ENCODE measurements at regions not wholly inside any gene's neighbourhood (a gene's known extent, or its start where the extent isn't known, plus 50 kb on each side); places are given as distances from the start of the nearest gene placed in this dataset.
"Not testable (repeated sequence)": the region's sequence is repeated elsewhere in the genome, so short reads cannot be mapped to it uniquely, and the experiment has no call there.

- Histone ChIP-seq H3K79me2 (replicated peaks; ENCODE audit: insufficient read depth, low read length) (no peaks in the 10 kb centered on the region), H3K36me3 (ENCODE audit: insufficient read depth, low read length) (no peaks in the 10 kb centered on the region), H3K9me3 (ENCODE audit: low read length) (peaks cover 4% of the 10 kb centered on the region), H3K4me2 (ENCODE audit: low read length) (no peak overlapping the region), H3K4me3 (ENCODE audit: low read length) (no peak overlapping the region), H3K27ac (ENCODE audit: low read length) (no peak overlapping the region), H4K20me1 (ENCODE audit: insufficient read depth) (no peaks in the 10 kb centered on the region), H2AFZ (ENCODE audit: low read depth, low read length) (no peak overlapping the region), H3K9me2 (ENCODE audit: insufficient read depth, low read length) (no peaks in the 10 kb centered on the region), H3K27me3 (ENCODE audit: insufficient read depth, low read depth, low read length) (no peaks in the 10 kb centered on the region), H3F3A (ENCODE audit: insufficient read depth, low read length, poor library complexity, severe bottlenecking) (no peaks in the 10 kb centered on the region), H3K9ac (ENCODE audit: low read length) (no peak overlapping the region)
- TF ChIP-seq POLR2AphosphoS5 (IDR thresholded peaks at IDR 0.05) (no peak), TAF1 (IDR thresholded peaks at IDR 0.05; ENCODE audit: low read depth) (no peak), REST (IDR thresholded peaks at IDR 0.05; ENCODE audit: borderline replicate concordance) (no peak), SMC3 (conservative IDR thresholded peaks at IDR 0.05; ENCODE audit: poor library complexity) (no peak), EP300 (conservative IDR thresholded peaks at IDR 0.05; ENCODE audit: poor library complexity, severe bottlenecking) (no peak), RAD21 (conservative IDR thresholded peaks at IDR 0.05) (no peak)
- TF ChIP-seq, protein P1, sequence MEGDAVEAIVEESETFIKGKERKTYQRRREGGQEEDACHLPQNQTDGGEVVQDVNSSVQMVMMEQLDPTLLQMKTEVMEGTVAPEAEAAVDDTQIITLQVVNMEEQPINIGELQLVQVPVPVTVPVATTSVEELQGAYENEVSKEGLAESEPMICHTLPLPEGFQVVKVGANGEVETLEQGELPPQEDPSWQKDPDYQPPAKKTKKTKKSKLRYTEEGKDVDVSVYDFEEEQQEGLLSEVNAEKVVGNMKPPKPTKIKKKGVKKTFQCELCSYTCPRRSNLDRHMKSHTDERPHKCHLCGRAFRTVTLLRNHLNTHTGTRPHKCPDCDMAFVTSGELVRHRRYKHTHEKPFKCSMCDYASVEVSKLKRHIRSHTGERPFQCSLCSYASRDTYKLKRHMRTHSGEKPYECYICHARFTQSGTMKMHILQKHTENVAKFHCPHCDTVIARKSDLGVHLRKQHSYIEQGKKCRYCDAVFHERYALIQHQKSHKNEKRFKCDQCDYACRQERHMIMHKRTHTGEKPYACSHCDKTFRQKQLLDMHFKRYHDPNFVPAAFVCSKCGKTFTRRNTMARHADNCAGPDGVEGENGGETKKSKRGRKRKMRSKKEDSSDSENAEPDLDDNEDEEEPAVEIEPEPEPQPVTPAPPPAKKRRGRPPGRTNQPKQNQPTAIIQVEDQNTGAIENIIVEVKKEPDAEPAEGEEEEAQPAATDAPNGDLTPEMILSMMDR (IDR thresholded peaks at IDR 0.05; ENCODE audit: poor library complexity, severe bottlenecking): no peak
These were observed 440.4 kb upstream of the GRIN3A start for GRCh38 chr9:102178811-102179210.

GRCh38 chr9:102174202-102174601 lies 435.8 kb upstream of the GRIN3A start:
- not testable (repeated sequence) for H2AFZ ChIP-seq (ENCODE audit: low read depth, low read length); H3F3A ChIP-seq (ENCODE audit: insufficient read depth, low read length, poor library complexity, severe bottlenecking); H3K27me3 ChIP-seq (ENCODE audit: insufficient read depth, low read depth, low read length); H3K79me2 ChIP-seq (replicated peaks; ENCODE audit: insufficient read depth, low read length); H3K4me2 ChIP-seq (ENCODE audit: low read length); H3K9me2 ChIP-seq (ENCODE audit: insufficient read depth, low read length); H3K9ac ChIP-seq (ENCODE audit: low read length); H3K27ac ChIP-seq (ENCODE audit: low read length); H3K4me3 ChIP-seq (ENCODE audit: low read length); H3K9me3 ChIP-seq (ENCODE audit: low read length); H4K20me1 ChIP-seq (ENCODE audit: insufficient read depth); H3K36me3 ChIP-seq (ENCODE audit: insufficient read depth, low read length)

- Histone ChIP-seq H3K36me3 (ENCODE audit: insufficient read depth, low read length) (no peaks in the 10 kb centered on the region), H3K27ac (ENCODE audit: low read length) (no peak overlapping the region), H2AFZ (ENCODE audit: low read depth, low read length) (no peak overlapping the region), H3K9me3 (ENCODE audit: low read length) (no peaks in the 10 kb centered on the region), H3K4me3 (ENCODE audit: low read length) (no peak overlapping the region), H3K27me3 (ENCODE audit: insufficient read depth, low read depth, low read length) (no peaks in the 10 kb centered on the region), H4K20me1 (ENCODE audit: insufficient read depth) (no peaks in the 10 kb centered on the region), H3K9ac (ENCODE audit: low read length) (no peak overlapping the region), H3F3A (ENCODE audit: insufficient read depth, low read length, poor library complexity, severe bottlenecking) (no peaks in the 10 kb centered on the region), H3K4me2 (ENCODE audit: low read length) (no peak overlapping the region), H3K79me2 (replicated peaks; ENCODE audit: insufficient read depth, low read length) (no peaks in the 10 kb centered on the region), H3K9me2 (ENCODE audit: insufficient read depth, low read length) (no peaks in the 10 kb centered on the region)
- TF ChIP-seq REST (IDR thresholded peaks at IDR 0.05; ENCODE audit: borderline replicate concordance) (no peak), SMC3 (conservative IDR thresholded peaks at IDR 0.05; ENCODE audit: poor library complexity) (no peak), EP300 (conservative IDR thresholded peaks at IDR 0.05; ENCODE audit: poor library complexity, severe bottlenecking) (no peak), EZH2 (IDR thresholded peaks at IDR 0.05; ENCODE audit: borderline replicate concordance, insufficient read depth, low read length, poor library complexity, severe bottlenecking) (no peak)
- TF ChIP-seq, protein P1 (IDR thresholded peaks at IDR 0.05; ENCODE audit: poor library complexity, severe bottlenecking): no peak
These were observed 425.8 kb upstream of the GRIN3A start for GRCh38 chr9:102164247-102164646.

DNA sequence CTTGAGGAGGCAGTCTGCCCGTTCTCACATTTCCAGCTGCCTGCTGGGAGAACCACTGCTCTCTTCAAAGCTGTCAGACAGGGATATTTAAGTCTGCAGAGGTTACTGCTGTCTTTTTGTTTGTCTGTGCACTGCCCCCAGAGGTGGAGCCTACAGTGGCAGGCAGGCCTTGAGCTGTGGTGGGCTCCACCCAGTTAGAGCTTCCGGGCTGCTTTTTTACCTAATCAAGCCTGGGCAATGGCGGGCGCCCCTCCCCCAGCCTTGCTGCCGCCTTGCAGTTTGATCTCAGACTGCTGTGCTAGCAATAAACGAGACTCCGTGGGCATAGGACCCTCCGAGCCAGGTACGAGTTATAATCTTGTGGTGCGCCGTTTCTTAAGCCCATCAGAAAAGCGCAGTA lies 414.6 kb upstream of the GRIN3A start:
- H2AFZ ChIP-seq (ENCODE audit: low read depth, low read length); H4K20me1 ChIP-seq (ENCODE audit: insufficient read depth); H3K79me2 ChIP-seq (replicated peaks; ENCODE audit: insufficient read depth, low read length); H3K36me3 ChIP-seq (ENCODE audit: insufficient read depth, low read length); H3K9me2 ChIP-seq (ENCODE audit: insufficient read depth, low read length); H3K27ac ChIP-seq (ENCODE audit: low read length); H3K9ac ChIP-seq (ENCODE audit: low read length); H3K9me3 ChIP-seq (ENCODE audit: low read length); H3F3A ChIP-seq (ENCODE audit: insufficient read depth, low read length, poor library complexity, severe bottlenecking); H3K4me3 ChIP-seq (ENCODE audit: low read length); H3K4me2 ChIP-seq (ENCODE audit: low read length); H3K27me3 ChIP-seq (ENCODE audit: insufficient read depth, low read depth, low read length): not testable (repeated sequence)

All from neural cell (in vitro differentiated cells).